IPS DF 6.9 (cell line): ENCODE measurements at regions not wholly inside any gene's neighbourhood (a gene's known extent, or its start where the extent isn't known, plus 50 kb on each side); places are given as distances from the start of the nearest gene placed in this dataset.

ENCODE experiments used
- DNase-seq: peaks from one replicate; pipeline ENCODE4 v3.0.0-alpha.2; 2013; ENCODE audit warnings: low read depth, low spot score
- H3K27ac ChIP-seq: one replicate; pipeline ENCODE4 v1.5.1; 2013; ENCODE audit warnings: low read length, control low read depth
- H3K27me3 ChIP-seq: 2 replicates; pipeline ENCODE4 v1.6.1; 2013; ENCODE audit warnings: mild to moderate bottlenecking, low read length; ENCODE audit not compliant: control insufficient read depth, insufficient read depth
- H3K36me3 ChIP-seq: 2 replicates; pipeline ENCODE4 v1.6.1; 2013; ENCODE audit warnings: low read length; ENCODE audit not compliant: control insufficient read depth, insufficient read depth
- H3K4me1 ChIP-seq: 2 replicates; pipeline ENCODE4 v1.6.1; 2013; ENCODE audit warnings: low read length; ENCODE audit not compliant: control insufficient read depth, insufficient read depth
- H3K4me3 ChIP-seq: 2 replicates; pipeline ENCODE4 v1.5.1; 2013; ENCODE audit warnings: mild to moderate bottlenecking, low read length
- H3K9me3 ChIP-seq: 2 replicates; pipeline ENCODE4 v1.6.1; 2013; ENCODE audit warnings: low read length, inconsistent platforms; ENCODE audit not compliant: control insufficient read depth, insufficient read depth
- WGBS: extraction: QIAGEN DNeasy Blood & Tissue Kit; methylation state at CpG from one replicate; pipeline ENCODE4 v1.1.7; 2013; ENCODE audit warnings: mixed read lengths, missing lambda C conversion rate; ENCODE audit not compliant: insufficient read length, insufficient coverage; 5-methylcytosine and 5-hydroxymethylcytosine counted together

DNA sequence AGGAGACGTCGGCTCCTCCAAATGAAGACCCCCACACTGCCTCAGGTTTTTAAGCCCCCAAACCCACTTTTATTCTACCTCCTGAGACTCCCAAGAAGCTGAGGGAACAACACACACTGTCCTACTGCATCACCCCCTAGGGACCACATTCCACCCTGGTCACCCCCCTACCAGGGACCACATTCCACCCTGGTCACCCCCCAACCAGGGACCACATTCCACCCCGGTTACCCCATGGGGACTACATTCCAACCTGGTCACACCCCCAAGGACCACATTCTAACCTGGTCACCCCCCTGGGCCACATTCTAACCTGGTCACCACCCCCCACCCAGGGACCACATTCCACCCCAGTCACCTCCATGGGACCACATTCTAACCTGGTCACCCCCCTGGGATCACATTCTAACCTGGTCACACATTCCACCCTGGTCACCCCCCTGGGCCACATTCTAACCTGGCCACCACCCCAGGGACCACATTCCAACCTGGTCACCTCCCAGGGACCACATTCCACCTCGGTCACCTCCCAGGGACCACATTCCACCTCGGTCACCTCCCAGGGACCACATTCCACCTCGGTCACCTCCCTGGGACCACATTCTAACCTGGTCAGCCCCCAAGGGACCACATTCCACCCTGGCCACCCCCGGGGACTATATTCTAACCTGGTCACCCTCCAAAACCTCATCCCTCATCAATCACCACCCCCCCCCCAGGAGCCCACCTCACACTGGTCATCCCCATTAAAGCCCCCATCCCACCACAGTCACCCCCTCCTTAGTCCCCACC lies 587.6 kb downstream of the NPHP4 start:
- H3K27ac ChIP-seq = no peak overlapping the region
- no peaks in the 10 kb centered on the region for H3K36me3 ChIP-seq
- no peaks in the 10 kb centered on the region for H3K27me3 ChIP-seq
- no peak overlapping the region for H3K4me3 ChIP-seq
- H3K4me1 ChIP-seq = no peaks in the 10 kb centered on the region
- H3K9me3 ChIP-seq = peaks cover 4% of the 10 kb centered on the region
- no CpG with 5 or more reads among the region's 7 CpGs for WGBS
- no peak for DNase-seq

GRCh38 chr1:5403935-5404334 lies 588.3 kb downstream of the NPHP4 start:
- H3K36me3 ChIP-seq = no peaks in the 10 kb centered on the region
- WGBS = no CpG with 5 or more reads among the region's 5 CpGs
- peaks cover 4% of the 10 kb centered on the region for H3K9me3 ChIP-seq
- no peak overlapping the region for H3K4me3 ChIP-seq
- no peaks in the 10 kb centered on the region for H3K27me3 ChIP-seq
- H3K4me1 ChIP-seq = no peaks in the 10 kb centered on the region
- H3K27ac ChIP-seq = no peak overlapping the region
- no peak for DNase-seq

DNA sequence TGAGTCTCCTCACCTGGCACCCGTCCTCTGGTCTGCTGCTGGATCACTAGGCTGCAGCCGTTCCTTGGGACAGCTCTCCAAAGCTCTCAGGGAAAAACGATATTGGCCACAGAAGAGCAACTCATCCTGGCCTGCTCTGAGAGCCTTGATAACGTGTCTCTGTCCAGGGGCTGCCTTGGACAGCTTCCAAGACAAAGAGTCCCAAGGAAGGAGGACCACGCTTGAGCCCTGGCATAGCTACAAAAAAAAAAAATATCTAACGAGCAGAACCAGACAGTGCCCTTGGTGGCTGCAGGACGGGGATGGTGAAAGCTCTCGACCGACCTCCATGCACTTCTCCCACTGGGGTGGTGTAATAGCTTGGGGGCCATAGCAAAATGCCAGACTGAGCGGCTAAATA lies 589.6 kb downstream of the NPHP4 start:
- WGBS = no CpG with 5 or more reads among the region's 10 CpGs

GRCh38 chr1:5399771-5400170 lies 592.5 kb downstream of the NPHP4 start:
- Histone ChIP-seq H3K4me1 (no peaks in the 10 kb centered on the region), H3K36me3 (no peaks in the 10 kb centered on the region), H3K27ac (no peak overlapping the region), H3K27me3 (no peaks in the 10 kb centered on the region), H3K9me3 (no peaks in the 10 kb centered on the region; the same call in none of the 2 replicates), H3K4me3 (no peak overlapping the region)
- WGBS = no CpG with 5 or more reads among the region's 1 CpG
- DNase-seq = no peak

More for the DNA sequence above, 589.6 kb downstream of the NPHP4 start:
- H3K36me3 ChIP-seq = no peaks in the 10 kb centered on the region
- no peak overlapping the region for H3K27ac ChIP-seq
- DNase-seq = no peak
- H3K27me3 ChIP-seq = no peaks in the 10 kb centered on the region
- H3K4me3 ChIP-seq = no peak overlapping the region
- H3K9me3 ChIP-seq = peaks cover 2% of the 10 kb centered on the region
- H3K4me1 ChIP-seq = no peaks in the 10 kb centered on the region

- Histone ChIP-seq H3K4me1 (no peaks in the 10 kb centered on the region), H3K9me3 (no peaks in the 10 kb centered on the region; the same call in none of the 2 replicates), H3K27ac (no peak overlapping the region), H3K4me3 (no peak overlapping the region), H3K27me3 (no peaks in the 10 kb centered on the region), H3K36me3 (no peaks in the 10 kb centered on the region)
- no peak for DNase-seq
- WGBS = no CpG with 5 or more reads among the region's 3 CpGs
These were observed 595.6 kb downstream of the NPHP4 start for GRCh38 chr1:5396593-5396992.

GRCh38 chr1:5394111-5394510 lies 598.1 kb downstream of the NPHP4 start:
- Histone ChIP-seq H3K27me3 (no peaks in the 10 kb centered on the region), H3K27ac (no peak overlapping the region), H3K4me1 (no peaks in the 10 kb centered on the region), H3K36me3 (no peaks in the 10 kb centered on the region), H3K4me3 (no peak overlapping the region), H3K9me3 (no peaks in the 10 kb centered on the region; the same call in none of the 2 replicates)
- no CpG with 5 or more reads among the region's 6 CpGs for WGBS
- DNase-seq = no peak

DNA sequence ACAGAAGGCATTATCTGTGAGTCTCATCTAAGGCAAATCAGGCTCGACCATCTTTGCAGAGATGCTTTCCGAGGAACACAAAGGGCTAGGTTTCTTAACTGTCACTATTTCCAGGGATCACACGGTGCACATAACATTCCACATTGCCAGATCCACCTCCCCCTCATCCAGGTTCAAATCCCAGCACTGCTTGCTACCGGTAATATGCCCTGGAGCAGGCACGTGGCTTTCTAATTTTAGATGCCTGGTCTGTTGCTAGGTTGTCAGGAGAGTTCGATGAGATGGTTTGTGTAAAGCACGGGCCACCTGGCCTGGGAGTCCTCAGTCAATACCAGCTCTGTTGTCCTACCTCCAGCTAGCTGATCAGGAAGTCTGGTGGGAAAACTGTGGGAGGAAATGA lies 598.6 kb downstream of the NPHP4 start:
- Histone ChIP-seq H3K4me3 (no peak overlapping the region), H3K4me1 (no peaks in the 10 kb centered on the region)
- WGBS = no CpG with 5 or more reads among the region's 7 CpGs

DNA sequence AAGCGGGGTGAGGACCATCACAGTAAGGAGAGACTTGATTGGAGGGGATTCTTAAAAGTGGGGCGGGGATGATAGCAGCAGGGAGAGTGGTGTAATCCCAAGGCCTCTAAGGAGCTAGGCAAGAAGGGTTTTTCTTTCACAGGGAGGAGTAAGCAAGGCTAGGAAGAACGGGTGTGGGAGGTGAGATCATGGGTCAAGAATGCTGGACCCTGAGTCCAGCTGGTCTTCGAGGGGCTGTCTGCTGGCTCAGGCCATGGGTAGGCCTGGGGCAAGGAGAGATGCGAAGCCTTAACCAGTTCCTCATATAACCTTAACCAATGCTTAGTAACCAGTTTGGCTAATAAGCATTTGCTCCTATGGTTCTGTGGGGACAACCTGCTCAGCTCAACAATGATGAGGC lies 599.1 kb downstream of the NPHP4 start:
- no peak for DNase-seq
- no CpG with 5 or more reads among the region's 5 CpGs for WGBS
- H3K4me1 ChIP-seq = no peaks in the 10 kb centered on the region
- no peaks in the 10 kb centered on the region for H3K27me3 ChIP-seq
- no peak overlapping the region for H3K27ac ChIP-seq
- H3K9me3 ChIP-seq = no peaks in the 10 kb centered on the region; the same call in none of the 2 replicates
- no peaks in the 10 kb centered on the region for H3K36me3 ChIP-seq
- H3K4me3 ChIP-seq = no peak overlapping the region

More for the DNA sequence above, 598.6 kb downstream of the NPHP4 start:
- Histone ChIP-seq H3K36me3 (no peaks in the 10 kb centered on the region), H3K27me3 (no peaks in the 10 kb centered on the region), H3K27ac (no peak overlapping the region), H3K9me3 (no peaks in the 10 kb centered on the region; the same call in none of the 2 replicates)
- DNase-seq = no peak

GRCh38 chr1:5391725-5392124 lies 600.5 kb downstream of the NPHP4 start:
- Histone ChIP-seq H3K9me3 (no peaks in the 10 kb centered on the region; the same call in none of the 2 replicates), H3K27me3 (no peaks in the 10 kb centered on the region), H3K4me1 (no peaks in the 10 kb centered on the region), H3K36me3 (no peaks in the 10 kb centered on the region), H3K4me3 (no peak overlapping the region), H3K27ac (no peak overlapping the region)
- no peak for DNase-seq
- WGBS = no CpG with 5 or more reads among the region's 12 CpGs

GRCh38 chr1:5390504-5390903 lies 601.7 kb downstream of the NPHP4 start:
- H3K4me3 ChIP-seq = no peak overlapping the region
- H3K4me1 ChIP-seq = no peaks in the 10 kb centered on the region
- WGBS = no CpG with 5 or more reads among the region's 7 CpGs
- no peaks in the 10 kb centered on the region for H3K36me3 ChIP-seq
- no peak overlapping the region for H3K27ac ChIP-seq
- no peaks in the 10 kb centered on the region for H3K27me3 ChIP-seq
- H3K9me3 ChIP-seq = no peaks in the 10 kb centered on the region; the same call in none of the 2 replicates
- no peak for DNase-seq
